ENCODE measurements at regions not wholly inside any gene's neighbourhood (a gene's known extent, or its start where the extent isn't known, plus 50 kb on each side); places are given as distances from the start of the nearest gene placed in this dataset.

DNA sequence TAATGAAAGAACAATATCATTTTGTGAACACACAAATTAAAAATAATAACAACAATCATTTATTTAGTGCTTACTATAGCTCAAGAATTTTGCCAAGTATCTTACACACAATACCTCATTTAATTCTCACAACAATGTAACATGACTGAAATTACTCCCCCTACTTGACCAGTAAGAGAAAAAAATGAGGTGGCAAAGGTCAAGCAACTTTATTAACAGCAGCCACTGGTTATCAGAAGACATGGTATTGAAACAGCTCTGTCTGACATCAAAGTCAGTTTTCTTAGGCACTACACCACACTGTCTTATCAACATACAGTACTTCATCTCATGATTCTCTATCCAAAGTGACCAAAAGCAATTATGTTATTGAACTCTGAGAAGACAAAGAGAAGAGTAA is 389.4 kb downstream of the ZEB2 start:
- Histone ChIP-seq H3K27me3 (replicated peaks in 1 of 7) (no peaks in the 10 kb centered on the region), H3K9me3 (no peaks in the 10 kb centered on the region), H3K4me3 (no peak overlapping the region), H3K4me1 (peaks cover 0 to 9% (median 2%) of the 10 kb centered on the region in 6 donors), H3K36me3 (peaks cover 0 to 8% (median 0%) of the 10 kb centered on the region in 6 donors), H3K27ac (no peak overlapping the region)
- TF ChIP-seq, protein P1, sequence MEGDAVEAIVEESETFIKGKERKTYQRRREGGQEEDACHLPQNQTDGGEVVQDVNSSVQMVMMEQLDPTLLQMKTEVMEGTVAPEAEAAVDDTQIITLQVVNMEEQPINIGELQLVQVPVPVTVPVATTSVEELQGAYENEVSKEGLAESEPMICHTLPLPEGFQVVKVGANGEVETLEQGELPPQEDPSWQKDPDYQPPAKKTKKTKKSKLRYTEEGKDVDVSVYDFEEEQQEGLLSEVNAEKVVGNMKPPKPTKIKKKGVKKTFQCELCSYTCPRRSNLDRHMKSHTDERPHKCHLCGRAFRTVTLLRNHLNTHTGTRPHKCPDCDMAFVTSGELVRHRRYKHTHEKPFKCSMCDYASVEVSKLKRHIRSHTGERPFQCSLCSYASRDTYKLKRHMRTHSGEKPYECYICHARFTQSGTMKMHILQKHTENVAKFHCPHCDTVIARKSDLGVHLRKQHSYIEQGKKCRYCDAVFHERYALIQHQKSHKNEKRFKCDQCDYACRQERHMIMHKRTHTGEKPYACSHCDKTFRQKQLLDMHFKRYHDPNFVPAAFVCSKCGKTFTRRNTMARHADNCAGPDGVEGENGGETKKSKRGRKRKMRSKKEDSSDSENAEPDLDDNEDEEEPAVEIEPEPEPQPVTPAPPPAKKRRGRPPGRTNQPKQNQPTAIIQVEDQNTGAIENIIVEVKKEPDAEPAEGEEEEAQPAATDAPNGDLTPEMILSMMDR (IDR thresholded peaks at IDR 0.05 in 8 of 11, conservative IDR thresholded peaks at IDR 0.05 in 3 of 11), result no peak
- TF ChIP-seq POLR2A (IDR thresholded peaks at IDR 0.05) (no peak), POLR2AphosphoS5 (IDR thresholded peaks at IDR 0.05) (no peak)
- intact Hi-C loops (cut with DNase I; ENCODE audit: low total_unique reads), result no loop called here
- no peak for DNase-seq

DNA sequence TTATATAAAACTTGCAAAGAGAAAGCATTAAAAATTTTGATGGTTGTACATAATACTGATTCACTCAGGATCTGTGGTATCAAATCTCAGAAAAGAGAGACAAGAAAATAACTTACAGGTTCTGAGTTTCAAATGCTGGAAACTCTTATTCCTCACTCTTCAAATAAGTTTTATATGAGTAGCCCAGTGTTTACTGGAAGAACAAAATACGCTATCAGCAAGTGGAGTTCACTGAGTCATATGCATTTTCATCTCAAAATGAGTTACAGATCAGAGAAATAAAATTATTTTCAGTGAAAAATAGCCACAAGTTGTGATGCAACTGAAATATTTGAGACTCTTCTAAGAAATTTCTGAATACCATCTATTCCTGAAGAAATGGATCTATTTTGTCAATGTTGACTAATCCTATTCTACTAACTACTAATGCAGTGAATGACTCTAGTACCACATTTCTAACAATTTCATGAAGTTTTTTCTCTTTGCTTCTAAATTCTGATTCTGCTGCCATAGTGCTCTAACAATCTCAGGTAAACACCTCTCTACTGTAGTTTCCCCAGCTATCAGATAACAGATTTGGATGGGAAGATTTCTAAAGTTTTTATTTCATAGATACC is 391.7 kb downstream of the ZEB2 start:
- H3K27me3 ChIP-seq (replicated peaks in 1 of 7), result no peaks in the 10 kb centered on the region
- DNase-seq, result no peak
- no peak overlapping the region for H3K27ac ChIP-seq
- peaks cover 0 to 6% (median 0%) of the 10 kb centered on the region in 6 donors for H3K36me3 ChIP-seq
- WGBS, 5 donors, result 90 to 97% (median 94%) methylated on average over 1 of the region's 1 CpG
- no peaks in the 10 kb centered on the region for H3K9me3 ChIP-seq
- TF ChIP-seq POLR2A (IDR thresholded peaks at IDR 0.05), result no peak
- TF ChIP-seq, protein P1 (IDR thresholded peaks at IDR 0.05 in 8 of 11, conservative IDR thresholded peaks at IDR 0.05 in 3 of 11), result no peak
- no peak for TF ChIP-seq POLR2AphosphoS5 (IDR thresholded peaks at IDR 0.05)
- H3K4me1 ChIP-seq, result no peaks in the 10 kb centered on the region
- intact Hi-C loops (cut with DNase I; ENCODE audit: low total_unique reads), result no loop called here
- H3K4me3 ChIP-seq, result no peak overlapping the region

DNA sequence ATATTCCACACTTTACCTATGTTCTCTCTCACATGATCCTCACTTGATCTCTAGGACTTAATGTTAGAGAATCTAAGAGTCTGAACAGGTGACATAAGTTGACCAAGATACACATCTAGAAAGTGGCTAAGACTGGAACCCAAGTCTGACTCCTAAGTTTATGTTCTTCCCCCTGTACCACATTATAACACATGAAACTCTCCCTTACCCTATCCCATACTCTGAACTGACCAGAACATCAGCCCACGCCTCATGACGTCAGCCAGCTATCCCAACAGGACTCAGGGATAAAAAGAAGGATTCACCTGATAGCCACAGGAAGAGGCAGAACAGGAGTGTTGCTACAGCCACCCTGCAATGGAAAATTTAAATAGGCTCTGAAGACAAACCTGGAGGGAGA is 392.2 kb downstream of the ZEB2 start:
- 92 to 97% (median 94%) methylated on average over 2 of the region's 2 CpGs for WGBS, 5 donors
- H3K27me3 ChIP-seq (replicated peaks in 1 of 7), result no peaks in the 10 kb centered on the region
- peaks cover 0 to 6% (median 0%) of the 10 kb centered on the region in 6 donors for H3K36me3 ChIP-seq
- no peak overlapping the region for H3K27ac ChIP-seq
- TF ChIP-seq, protein P1 (IDR thresholded peaks at IDR 0.05 in 8 of 11, conservative IDR thresholded peaks at IDR 0.05 in 3 of 11), result no peak
- no peak for TF ChIP-seq POLR2AphosphoS5 (IDR thresholded peaks at IDR 0.05)
- TF ChIP-seq POLR2A (IDR thresholded peaks at IDR 0.05), result no peak
- no peaks in the 10 kb centered on the region for H3K4me1 ChIP-seq
- H3K4me3 ChIP-seq, result no peak overlapping the region
- H3K9me3 ChIP-seq, result no peaks in the 10 kb centered on the region
- DNase-seq, result no peak
- intact Hi-C loops (cut with DNase I; ENCODE audit: low total_unique reads), result no loop called here

DNA sequence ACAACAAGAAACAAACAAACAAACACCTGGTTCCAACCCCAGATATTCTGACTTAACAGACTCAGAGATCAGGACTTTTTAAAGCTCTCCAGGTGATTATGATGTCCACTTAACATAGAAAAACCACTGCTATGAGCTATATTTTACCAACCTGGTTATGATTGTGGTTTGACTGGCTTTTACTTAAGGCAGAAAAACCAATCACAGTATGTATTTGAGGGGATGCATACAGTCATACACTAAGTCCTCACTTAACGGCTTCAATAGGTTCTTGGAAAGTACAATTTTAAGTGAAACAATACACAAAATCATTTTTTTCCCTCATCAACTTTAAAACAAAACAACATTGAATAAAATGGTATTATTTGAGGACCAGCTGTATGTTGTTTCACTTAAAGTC is 393.6 kb downstream of the ZEB2 start:
- WGBS, 5 donors, result 87 to 100% (median 94%) methylated on average over 1 of the region's 1 CpG
- H3K9me3 ChIP-seq, result no peaks in the 10 kb centered on the region

More for the DNA sequence above, 393.6 kb downstream of the ZEB2 start:
- no peaks in the 10 kb centered on the region for H3K27me3 ChIP-seq (replicated peaks in 1 of 7)
- TF ChIP-seq POLR2AphosphoS5 (IDR thresholded peaks at IDR 0.05) (no peak), POLR2A (IDR thresholded peaks at IDR 0.05) (no peak)
- TF ChIP-seq, protein P1 (IDR thresholded peaks at IDR 0.05 in 8 of 11, conservative IDR thresholded peaks at IDR 0.05 in 3 of 11), result no peak
- intact Hi-C loops (cut with DNase I; ENCODE audit: low total_unique reads), result no loop called here
- no peak overlapping the region for H3K27ac ChIP-seq
- DNase-seq, result no peak
- H3K36me3 ChIP-seq, result peaks cover 0 to 6% (median 0%) of the 10 kb centered on the region in 6 donors
- no peaks in the 10 kb centered on the region for H3K4me1 ChIP-seq
- no peak overlapping the region for H3K4me3 ChIP-seq

All from spleen (tissue), 11 donors.